K562 (cell line): ENCODE measurements at regions not wholly inside any gene's neighbourhood (a gene's known extent, or its start where the extent isn't known, plus 50 kb on each side); places are given as distances from the start of the nearest gene placed in this dataset.

ENCODE experiments used
- ATAC-seq: fragments of 200-7000 bp; cut with Tn5 transposase; 3 replicates; pipeline ENCODE4 v1.9.1; 2020; ENCODE audit warnings: moderate library complexity
- BruUV-seq: library from RNA; stranded (reverse); fragments of 400-500 nt; replicated peaks from 2 replicates; lab custom pipeline; 2021; lab: Mats Ljungman, UMichigan
- CTCF ChIA-PET: fragments of 300-600 bp; formaldehyde crosslinking; extraction: SDS; loops from one replicate; lab custom pipeline; 2021; ENCODE audit warnings: low intra/inter-chr PET ratio; lab: Yijun Ruan, JAX
- POLR2A ChIA-PET: fragments of 300-600, 350-650 bp; sonication (Branson Sonifier 250); formaldehyde crosslinking; extraction: SDS; loops from one replicate; lab custom pipeline; 2021; ENCODE audit warnings: antibody characterized with exemption, inconsistent platforms; lab: Yijun Ruan, JAX
- DNase-seq, 4 experiments: peaks; one replicate each; pipeline versions ENCODE4 v3.0.0 to v3.0.0-alpha.2; 2011 to 2018; ENCODE audit warnings: low spot score in 3 of 4, mixed read lengths in 3 of 4; ENCODE audit errors: extremely low read depth in 1 of 4
- FAIRE-seq: peaks from 2 replicates; lab custom pipeline; 2011; peaks lifted over from hg19 to GRCh38; lab: Jason Lieb, UNC
- H2AFZ ChIP-seq: 2 replicates; pipeline ENCODE4 v1.6.0; 2011; ENCODE audit warnings: low read depth, low read length, control low read depth, inconsistent platforms
- H3K27ac ChIP-seq: fragments of 200-600 bp; 3 replicates; pipeline ENCODE4 v1.8.0; 2011; ENCODE audit warnings: low read depth, mild to moderate bottlenecking, control low read depth, inconsistent platforms, low read length, moderate library complexity, mixed read lengths; ENCODE audit errors: extremely low read depth
- H3K27me3 ChIP-seq, 2 experiments: fragments of 300-600 bp in 1 of 2; 2 replicates in 1 of 2; 3 replicates in 1 of 2; pipeline versions ENCODE4 v1.6.0 to v1.8.0; 2011; ENCODE audit warnings: inconsistent platforms in 2 of 2, low read length in 2 of 2, mild to moderate bottlenecking in 1 of 2, mixed read lengths in 1 of 2, moderate library complexity in 1 of 2; ENCODE audit not compliant: control insufficient read depth in 2 of 2, insufficient read depth in 2 of 2
- H3K36me3 ChIP-seq: fragments of 300-600 bp; 3 replicates; pipeline ENCODE4 v1.8.0; 2011; ENCODE audit warnings: mild to moderate bottlenecking, low read length, inconsistent platforms; ENCODE audit not compliant: control insufficient read depth, insufficient read depth
- H3K4me1 ChIP-seq, 2 experiments: fragments of 200-600 bp in 1 of 2; replicated peaks in 1 of 2; 2 replicates in 1 of 2; 3 replicates in 1 of 2; pipeline versions ENCODE4 v1.5.1 to v1.8.0; 2011; ENCODE audit warnings: inconsistent platforms in 2 of 2, low read length in 2 of 2, mild to moderate bottlenecking in 1 of 2, mixed read lengths in 1 of 2, moderate library complexity in 1 of 2; ENCODE audit not compliant: control insufficient read depth in 2 of 2, insufficient read depth in 2 of 2
- H3K4me2 ChIP-seq: 2 replicates; pipeline ENCODE4 v1.6.1; 2011; ENCODE audit warnings: low read length, control low read depth, inconsistent platforms, mixed read lengths; ENCODE audit not compliant: insufficient read depth
- H3K4me3 ChIP-seq: fragments of 200-600 bp; sonication (generic), shearing (Covaris generic); 2 replicates; pipeline ENCODE4 v1.5.1; 2016; ENCODE audit warnings: control low read depth, inconsistent platforms
- H3K79me2 ChIP-seq: fragments of 200-600 bp; 3 replicates; pipeline ENCODE4 v1.8.0; 2011; ENCODE audit warnings: low read length, inconsistent platforms; ENCODE audit not compliant: control insufficient read depth, insufficient read depth
- H3K9ac ChIP-seq, 2 experiments: 2 replicates each; pipeline versions ENCODE4 v1.6.0 to v1.6.1; 2011; ENCODE audit warnings: low read depth in 2 of 2, low read length in 2 of 2, control low read depth in 1 of 2, inconsistent platforms in 1 of 2, mild to moderate bottlenecking in 1 of 2, mixed read lengths in 1 of 2; ENCODE audit not compliant: insufficient read depth in 1 of 2
- H3K9me1 ChIP-seq: one replicate; pipeline ENCODE4 v1.6.0; 2011; ENCODE audit warnings: inconsistent platforms, mild to moderate bottlenecking, low read length, moderate library complexity; ENCODE audit not compliant: control insufficient read depth, insufficient read depth
- H3K9me3 ChIP-seq: replicated peaks from 2 replicates; pipeline ENCODE4 v1.5.1; 2011; ENCODE audit warnings: low read depth, low read length, inconsistent platforms; ENCODE audit not compliant: control insufficient read depth, insufficient read depth
- H4K20me1 ChIP-seq: replicated peaks from 2 replicates; pipeline ENCODE4 v1.6.1; 2011; ENCODE audit warnings: low read length, inconsistent platforms, mixed read lengths; ENCODE audit not compliant: control insufficient read depth, insufficient read depth
- CCAR2 ChIP-seq: fragments of 200-400 bp; formaldehyde crosslinking; IDR thresholded peaks from 2 replicates; pipeline ENCODE4 v1.6.1; 2017; ENCODE audit warnings: mild to moderate bottlenecking, low read depth, low read length
- GTF2E2 ChIP-seq: fragments of 200-800 bp; sonication (Bioruptor generic); IDR thresholded peaks from 2 replicates; pipeline ENCODE4 v1.6.1; 2016; ENCODE audit warnings: missing genetic modification characterization, missing compliant biosample characterization
- HDGF ChIP-seq: fragments of 450-650 bp; IDR thresholded peaks from 2 replicates; pipeline ENCODE4 v1.6.1; 2016
- MTA1 ChIP-seq: fragments of 450-650 bp; IDR thresholded peaks from 2 replicates; pipeline ENCODE4 v1.6.1; 2017; ENCODE audit warnings: borderline replicate concordance
- ZBTB17 ChIP-seq: fragments of 450-650 bp; formaldehyde crosslinking; IDR thresholded peaks from 2 replicates; pipeline ENCODE4 v1.4.0; 2020; ENCODE audit warnings: mild to moderate bottlenecking
- ZNF316 ChIP-seq: fragments of 450-650 bp; IDR thresholded peaks from 2 replicates; pipeline ENCODE4 v1.6.1; 2016
- ZNF347 ChIP-seq: fragments of 450-650 bp; formaldehyde crosslinking; IDR thresholded peaks from 2 replicates; pipeline ENCODE4 v1.4.0; 2020; ENCODE audit warnings: low read depth, mild to moderate bottlenecking, moderate library complexity
- ZNF395 ChIP-seq: fragments of 200-800 bp; sonication (Bioruptor generic); IDR thresholded peaks from 2 replicates; pipeline ENCODE4 v1.6.1; 2017; ENCODE audit warnings: missing genetic modification characterization, missing compliant biosample characterization
- WGBS: fragments of 100-300 bp; shearing (Covaris generic); methylation state at CpG from one replicate; pipeline ENCODE4 v1.1.6; 2016; ENCODE audit warnings: low coverage, mixed read lengths; ENCODE audit not compliant: insufficient coverage; ENCODE audit errors: missing lambda C conversion rate; 5-methylcytosine and 5-hydroxymethylcytosine counted together
- in situ Hi-C: fragments of 300-500 bp; cut with MboI; formaldehyde crosslinking; loops from 4 replicates; pipeline ENCODE4 v1.15.0; 2018; ENCODE audit warnings: inconsistent platforms, mixed read lengths
- intact Hi-C: fragments of 100-400 bp; cut with micrococcal nuclease; formaldehyde crosslinking; loops from 2 replicates; pipeline ENCODE4 v1.14.2; 2022

GRCh38 chr7:19585761-19586160, 123.1 kb downstream of the POLR1F start:
- no peak overlapping the region for H3K9ac ChIP-seq
- no peaks in the 10 kb centered on the region for H3K9me1 ChIP-seq
- intact Hi-C loops (no loop called here), in situ Hi-C loops (no loop called here)
- no peaks in the 10 kb centered on the region for H3K4me1 ChIP-seq
- H4K20me1 ChIP-seq = no peaks in the 10 kb centered on the region
- no peak overlapping the region for H3K4me3 ChIP-seq
- H3K27me3 ChIP-seq = no peaks in the 10 kb centered on the region
- H3K79me2 ChIP-seq = no peaks in the 10 kb centered on the region
- H3K27ac ChIP-seq = no peak overlapping the region
- CTCF ChIA-PET = no interaction called here
- 0% methylated on average over 2 of the region's 2 CpGs for WGBS
- ATAC-seq = no peak
- POLR2A ChIA-PET = no interaction called here
- no peak overlapping the region for H3K4me2 ChIP-seq
- no peaks in the 10 kb centered on the region for H3K9me3 ChIP-seq
- BruUV-seq = no TSS peak
- no peak for DNase-seq
- FAIRE-seq = no peak
- no peaks in the 10 kb centered on the region for H3K36me3 ChIP-seq
- TF ChIP-seq ZNF316 (no peak), HDGF (no peak), CCAR2 (no peak), GTF2E2 (tag) (no peak), ZNF347 (CRISPR knock-in tag) (no peak)
- no peak overlapping the region for H2AFZ ChIP-seq

DNA sequence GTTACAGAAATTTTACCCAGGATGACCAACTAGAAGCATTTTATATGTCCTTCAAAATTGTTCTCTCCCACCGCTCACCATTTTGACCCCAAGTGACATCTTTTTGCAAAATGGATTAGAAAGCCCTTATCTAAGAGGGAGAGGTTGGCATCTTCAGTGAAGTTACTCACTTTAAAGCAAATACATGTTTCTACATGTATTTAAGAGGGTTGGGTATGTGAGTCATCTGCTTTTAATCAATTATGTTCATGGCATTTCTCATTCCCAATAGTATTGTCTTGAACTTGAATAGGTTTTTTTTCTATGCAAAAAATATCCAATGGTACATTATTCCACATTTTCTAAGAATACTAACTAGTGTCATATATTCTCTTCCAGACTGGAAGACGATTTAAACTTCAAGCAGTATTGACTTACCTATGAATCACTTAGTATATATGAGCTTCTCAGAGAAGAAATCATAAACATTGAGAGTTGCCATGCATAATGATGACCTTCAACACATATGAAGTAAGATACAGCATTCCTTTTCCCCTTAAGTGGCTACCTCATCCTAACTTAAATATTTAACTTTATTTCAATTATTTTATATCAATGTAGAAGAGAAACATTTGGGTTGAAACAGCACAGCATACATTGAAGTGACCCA, 132.8 kb downstream of the POLR1F start:
- no peak overlapping the region for H2AFZ ChIP-seq
- H3K9ac ChIP-seq = no peak overlapping the region
- no peaks in the 10 kb centered on the region for H3K9me1 ChIP-seq
- no peaks in the 10 kb centered on the region for H3K4me1 ChIP-seq
- H3K27me3 ChIP-seq = no peaks in the 10 kb centered on the region
- ATAC-seq (no peak), DNase-seq (no peak), FAIRE-seq (no peak)
- CTCF ChIA-PET = no interaction called here
- H3K36me3 ChIP-seq = no peaks in the 10 kb centered on the region
- H3K79me2 ChIP-seq = no peaks in the 10 kb centered on the region
- H3K27ac ChIP-seq = no peak overlapping the region
- TF ChIP-seq ZNF395 (no peak), ZBTB17 (CRISPR knock-in tag) (no peak), MTA1 (no peak)
- no peaks in the 10 kb centered on the region for H4K20me1 ChIP-seq
- intact Hi-C loops = no loop called here
- in situ Hi-C loops = no loop called here
- no peak overlapping the region for H3K4me3 ChIP-seq
- H3K9me3 ChIP-seq = peaks cover 3% of the 10 kb centered on the region; the same call in 1 of the 2 replicates
- BruUV-seq = no TSS peak
- WGBS = 2% methylated on average over 2 of the region's 2 CpGs
- no peak overlapping the region for H3K4me2 ChIP-seq
- POLR2A ChIA-PET = no interaction called here
